IMR-90 (cell line): ENCODE measurements at regions not wholly inside any gene's neighbourhood (a gene's known extent, or its start where the extent isn't known, plus 50 kb on each side); places are given as distances from the start of the nearest gene placed in this dataset.

Experiments
- ATAC-seq: fragments of 200-7000 bp; cut with Tn5 transposase; 2 replicates; pipeline ENCODE4 v1.9.1; 2020; ENCODE audit warnings: low read depth, mild to moderate bottlenecking, moderate library complexity
- BruUV-seq: library from RNA; stranded (reverse); fragments of 400-500 nt; replicated peaks from 2 replicates; lab custom pipeline; 2021; lab: Mats Ljungman, UMichigan
- CTCF ChIA-PET: fragments of 300-600 bp; formaldehyde crosslinking; extraction: SDS; loops from one replicate; lab custom pipeline; 2021; ENCODE audit warnings: antibody characterized with exemption; lab: Yijun Ruan, JAX
- POLR2A ChIA-PET: fragments of 300-600 bp; sonication (Branson Sonifier 250); formaldehyde crosslinking; loops from one replicate; lab custom pipeline; 2022; ENCODE audit warnings: antibody characterized with exemption; ENCODE audit not compliant: unreplicated experiment; lab: Charles Lee
- DNase-seq: peaks from one replicate; pipeline ENCODE4 v3.0.0; 2013
- H2AFZ ChIP-seq: replicated peaks from 2 replicates; pipeline ENCODE3; 2013; ENCODE audit warnings: low read length, mild to moderate bottlenecking; ENCODE audit not compliant: poor library complexity
- H2AK5ac ChIP-seq: 2 replicates; pipeline ENCODE4 v1.6.1; 2013; ENCODE audit warnings: low read depth, low read length, inconsistent platforms
- H2AK9ac ChIP-seq: replicated peaks from 2 replicates; pipeline ENCODE3; 2013; ENCODE audit warnings: mild to moderate bottlenecking, low read depth, low read length, moderate library complexity; ENCODE audit not compliant: poor library complexity
- H2BK120ac ChIP-seq: 2 replicates; pipeline ENCODE4 v1.6.1; 2013; ENCODE audit warnings: low read depth, low read length, inconsistent platforms
- H2BK15ac ChIP-seq: 3 replicates; pipeline ENCODE4 v1.6.1; 2013; ENCODE audit warnings: low read depth, low read length, inconsistent platforms
- H2BK20ac ChIP-seq: 2 replicates; pipeline ENCODE4 v1.6.1; 2013; ENCODE audit warnings: low read depth, mild to moderate bottlenecking, inconsistent platforms, low read length, moderate library complexity
- H2BK5ac ChIP-seq: 2 replicates; pipeline ENCODE4 v1.6.1; 2013; ENCODE audit warnings: mild to moderate bottlenecking, low read depth, low read length, inconsistent platforms; ENCODE audit not compliant: poor library complexity, severe bottlenecking
- H3K14ac ChIP-seq: replicated peaks from 2 replicates; pipeline ENCODE4 v1.6.1; 2013; ENCODE audit warnings: low read depth, low read length, inconsistent platforms
- H3K18ac ChIP-seq: 2 replicates; pipeline ENCODE4 v1.6.1; 2013; ENCODE audit warnings: low read depth, low read length, control low read depth
- H3K23ac ChIP-seq: 2 replicates; pipeline ENCODE4 v1.6.1; 2013; ENCODE audit warnings: low read depth, low read length, inconsistent platforms
- H3K27ac ChIP-seq: 2 replicates; pipeline ENCODE4 v1.5.1; 2013; ENCODE audit warnings: mild to moderate bottlenecking, control low read depth, low read length; ENCODE audit not compliant: insufficient read depth
- H3K27me3 ChIP-seq: 2 replicates; pipeline ENCODE4 v1.6.1; 2013; ENCODE audit warnings: low read length; ENCODE audit not compliant: control insufficient read depth, insufficient read depth
- H3K36me3 ChIP-seq: 2 replicates; pipeline ENCODE4 v1.6.1; 2013; ENCODE audit warnings: low read length, mixed read lengths; ENCODE audit not compliant: control insufficient read depth, insufficient read depth
- H3K4ac ChIP-seq: 2 replicates; pipeline ENCODE4 v1.6.1; 2013; ENCODE audit warnings: low read depth, low read length, inconsistent platforms
- H3K4me1 ChIP-seq: 2 replicates; pipeline ENCODE4 v1.6.1; 2013; ENCODE audit warnings: low read length, mixed read lengths; ENCODE audit not compliant: control insufficient read depth, insufficient read depth
- H3K4me2 ChIP-seq: 2 replicates; pipeline ENCODE4 v1.6.1; 2013; ENCODE audit warnings: low read depth, mild to moderate bottlenecking, control low read depth, low read length, moderate library complexity
- H3K4me3 ChIP-seq: 2 replicates; pipeline ENCODE4 v1.5.1; 2013; ENCODE audit warnings: low read depth, mild to moderate bottlenecking, control low read depth, low read length, moderate library complexity; ENCODE audit not compliant: insufficient read depth
- H3K56ac ChIP-seq: 2 replicates; pipeline ENCODE4 v1.6.1; 2013; ENCODE audit warnings: low read length, inconsistent platforms; ENCODE audit not compliant: insufficient read depth; ENCODE audit errors: extremely low read depth
- H3K79me1 ChIP-seq, 2 experiments: 2 replicates each; pipeline ENCODE4 v1.6.1; 2013; ENCODE audit warnings: low read length in 2 of 2, inconsistent platforms in 1 of 2, low read depth in 1 of 2
- H3K9ac ChIP-seq: 2 replicates; pipeline ENCODE4 v1.6.1; 2013; ENCODE audit warnings: low read depth, low read length, control low read depth
- H3K9me1 ChIP-seq: 2 replicates; pipeline ENCODE4 v1.6.1; 2013; ENCODE audit warnings: low read length, inconsistent platforms; ENCODE audit not compliant: insufficient read depth
- H3K9me3 ChIP-seq: 2 replicates; pipeline ENCODE4 v1.6.1; 2013; ENCODE audit warnings: low read length; ENCODE audit not compliant: control insufficient read depth, insufficient read depth
- H4K20me1 ChIP-seq: 2 replicates; pipeline ENCODE4 v1.6.1; 2013; ENCODE audit warnings: low read length, inconsistent platforms; ENCODE audit not compliant: insufficient read depth
- H4K5ac ChIP-seq: 2 replicates; pipeline ENCODE4 v1.6.1; 2013; ENCODE audit warnings: mild to moderate bottlenecking, low read depth, low read length, control low read depth
- H4K8ac ChIP-seq, 2 experiments: 2 replicates each; pipeline ENCODE4 v1.6.1; 2013; ENCODE audit warnings: low read depth in 2 of 2, low read length in 2 of 2, control low read depth in 1 of 2, inconsistent platforms in 1 of 2
- H4K91ac ChIP-seq: 2 replicates; pipeline ENCODE4 v1.6.1; 2013; ENCODE audit warnings: low read depth, low read length, inconsistent platforms; ENCODE audit not compliant: insufficient read depth
- CEBPB ChIP-seq: IDR thresholded peaks from 2 replicates; pipeline ENCODE4 v1.6.1; 2012; ENCODE audit warnings: low read depth, low read length, improper control_type of control experiment
- CHD1 ChIP-seq: IDR thresholded peaks from 2 replicates; pipeline ENCODE4 v1.6.1; 2012; ENCODE audit warnings: low read depth, low read length, improper control_type of control experiment
- CTCF ChIP-seq: conservative IDR thresholded peaks from 2 replicates; pipeline ENCODE4 v1.5.1; 2012; ENCODE audit warnings: mild to moderate bottlenecking, low read depth, low read length, improper control_type of control experiment
- MAZ ChIP-seq: IDR thresholded peaks from 2 replicates; pipeline ENCODE4 v1.6.1; 2012; ENCODE audit warnings: low read depth, mild to moderate bottlenecking, low read length, improper control_type of control experiment, moderate library complexity, borderline replicate concordance
- MXI1 ChIP-seq: IDR thresholded peaks from 2 replicates; pipeline ENCODE4 v1.6.1; 2012; ENCODE audit warnings: low read depth, mild to moderate bottlenecking, low read length, moderate library complexity, borderline replicate concordance
- NFE2L2 ChIP-seq: fragments of 150-350 bp; IDR thresholded peaks from 2 replicates; pipeline ENCODE4 v1.6.1; 2016; ENCODE audit warnings: low read depth, mild to moderate bottlenecking, low read length
- RFX5 ChIP-seq: IDR thresholded peaks from 2 replicates; pipeline ENCODE4 v1.8.0; 2012; ENCODE audit warnings: low read depth, mild to moderate bottlenecking, low read length, moderate library complexity
- SMC3 ChIP-seq: fragments of 150-350 bp; IDR thresholded peaks from 2 replicates; pipeline ENCODE4 v1.6.1; 2016; ENCODE audit warnings: low read depth, mild to moderate bottlenecking, antibody characterized with exemption, low read length, moderate library complexity
- USF2 ChIP-seq: fragments of 150-350 bp; IDR thresholded peaks from 2 replicates; pipeline ENCODE4 v1.6.1; 2017; ENCODE audit warnings: mild to moderate bottlenecking, antibody characterized with exemption, low read length, low read depth
- WGBS, 2 experiments: methylation state at CpG; one replicate each; pipeline versions ENCODE4 v1.1.5 to v1.1.7; 2013; ENCODE audit warnings: missing lambda C conversion rate in 2 of 2; ENCODE audit not compliant: insufficient read length in 1 of 2; ENCODE audit errors: extremely low coverage in 2 of 2; 5-methylcytosine and 5-hydroxymethylcytosine counted together
- dilution Hi-C: fragments of 300-500 bp; cut with HindIII; formaldehyde crosslinking; loops from one replicate; pipeline ENCODE4 v1.14.3; 2018; ENCODE audit warnings: low sequenced_read_pairs; ENCODE audit not compliant: unreplicated experiment
- in situ Hi-C: fragments of 300-500 bp; cut with MboI; formaldehyde crosslinking; loops from 3 replicates; pipeline ENCODE4 v1.14.3; 2019; ENCODE audit warnings: low sequenced_read_pairs, inconsistent platforms, mixed read lengths
- intact Hi-C: fragments of 100-400 bp; cut with micrococcal nuclease; formaldehyde crosslinking; loops from 2 replicates; pipeline ENCODE4 v1.10.0; 2022

- CTCF ChIA-PET = interaction anchor here (0.6 to 1.3 kb wide), 2 partner anchors 13 to 20 kb away, joined by 3 read pairs; no protein-coding TSS in a partner anchor
These were observed 60.8 kb upstream of the MED9 start for GRCh38 chr17:17416007-17416399.

More at GRCh38 chr17:17416007-17416399, 60.8 kb upstream of the MED9 start:
- peak overlapping the region; percentile 57; the same call in 1 of the 2 replicates for H3K23ac ChIP-seq
- peak overlapping the region; percentile 91 for H3K4ac ChIP-seq
- H2AFZ ChIP-seq = peak overlapping the region; percentile 69
- in situ Hi-C loops = no loop called here
- H3K9me1 ChIP-seq = peaks cover 19% of the 10 kb centered on the region
- H2BK5ac ChIP-seq = peak overlapping the region; percentile 97
- peak overlapping the region; percentile 94 for H3K14ac ChIP-seq
- peaks cover 27% of the 10 kb centered on the region for H3K4me1 ChIP-seq
- H3K27ac ChIP-seq = peak overlapping the region; percentile 71
- no peaks in the 10 kb centered on the region for H3K36me3 ChIP-seq
- WGBS, 2 experiments = no CpG with 5 or more reads among the region's 2 CpGs
- H3K79me1 ChIP-seq = no peaks in the 10 kb centered on the region
- H3K56ac ChIP-seq = peak overlapping the region; percentile 73; the same call in 1 of the 2 replicates
- H3K9ac ChIP-seq = no peak overlapping the region
- no peaks in the 10 kb centered on the region for H3K9me3 ChIP-seq
- H3K27me3 ChIP-seq = no peaks in the 10 kb centered on the region
- H2AK5ac ChIP-seq = peak overlapping the region; percentile 72; the same call in 1 of the 2 replicates
- dilution Hi-C loops = no loop called here
- no peak overlapping the region for H3K4me3 ChIP-seq
- H2BK20ac ChIP-seq = peak overlapping the region; percentile 97
- no peak overlapping the region; the same call in 1 of the 2 replicates for H3K4me2 ChIP-seq
- peak overlapping the region; percentile 93 for H4K91ac ChIP-seq
- peak overlapping the region; percentile 82 to 96 for H4K8ac ChIP-seq
- intact Hi-C loops = no loop called here
- H2BK15ac ChIP-seq = peak overlapping the region; percentile 61; the same call in 2 of the 3 replicates
- peak overlapping the region; percentile 85 for H2BK120ac ChIP-seq
- peak overlapping the region; percentile 42 for H2AK9ac ChIP-seq
- ATAC-seq = peak; percentile 59
- no peaks in the 10 kb centered on the region for H4K20me1 ChIP-seq
- peak overlapping the region; percentile 91 for H3K18ac ChIP-seq
- peak; percentile 83 for DNase-seq
- peak overlapping the region; percentile 98 for H4K5ac ChIP-seq
- POLR2A ChIA-PET = no interaction called here
- no peak for TF ChIP-seq CTCF
- TF ChIP-seq MAZ = no peak
- TF ChIP-seq NFE2L2 = no peak
- TF ChIP-seq MXI1 = no peak
- no peak for TF ChIP-seq SMC3
- peak; percentile 93 for TF ChIP-seq USF2
- TF ChIP-seq CEBPB = peak; percentile 94
- TF ChIP-seq CHD1 = no peak
- no peak for TF ChIP-seq RFX5
- no TSS peak for BruUV-seq
